Upper lobe of right lung (tissue), 1 donor: ENCODE measurements at regions not wholly inside any gene's neighbourhood (a gene's known extent, or its start where the extent isn't known, plus 50 kb on each side); places are given as distances from the start of the nearest gene placed in this dataset.

ENCODE experiments used
- ATAC-seq: fragments of 200-7000 bp; cut with Tn5 transposase; one replicate; pipeline ENCODE4 v1.9.1; 2020; ENCODE audit warnings: mild to moderate bottlenecking, moderate library complexity
- DNase-seq: peaks from one replicate; pipeline ENCODE4 v3.0.0-alpha.2; 2020
- H3K27ac ChIP-seq: fragments of 200-600 bp; one replicate; pipeline ENCODE4 v1.8.0; 2022
- H3K27me3 ChIP-seq: fragments of 200-600 bp; one replicate; pipeline ENCODE4 v1.8.0; 2022; ENCODE audit warnings: mild to moderate bottlenecking
- H3K36me3 ChIP-seq: fragments of 200-600 bp; one replicate; pipeline ENCODE4 v1.8.0; 2022
- H3K4me1 ChIP-seq: fragments of 200-600 bp; one replicate; pipeline ENCODE4 v1.8.0; 2022
- H3K4me3 ChIP-seq: fragments of 200-600 bp; one replicate; pipeline ENCODE4 v1.8.0; 2022; ENCODE audit warnings: mild to moderate bottlenecking
- H3K9me3 ChIP-seq: fragments of 200-600 bp; one replicate; pipeline ENCODE4 v1.8.0; 2022
- CTCF ChIP-seq: fragments of 200-600 bp; IDR thresholded peaks from one replicate; pipeline ENCODE4 v1.8.0; 2022; ENCODE audit warnings: antibody characterized with exemption
- intact Hi-C: fragments of 100-400 bp; cut with DNase I; formaldehyde crosslinking; loops from one replicate; pipeline ENCODE4 v1.11.0; 2022
- donor health status: DM: no; HTN: yes; CAD: no; lungs with severe emphysema.

GRCh38 chr16:85554889-85555718 lies 58.0 kb upstream of the GSE1 start:
- H3K4me1 ChIP-seq: peaks cover 30% of the 10 kb centered on the region
- peak; percentile 82 for DNase-seq
- H3K36me3 ChIP-seq: no peaks in the 10 kb centered on the region
- peak overlapping the region; percentile 87 for H3K4me3 ChIP-seq
- H3K9me3 ChIP-seq: no peaks in the 10 kb centered on the region
- intact Hi-C loops: no loop called here
- H3K27ac ChIP-seq: peak overlapping the region; percentile 95
- no peaks in the 10 kb centered on the region for H3K27me3 ChIP-seq
- no peak for TF ChIP-seq CTCF
- peak; percentile 22 for ATAC-seq

GRCh38 chr16:85555719-85556455 lies 57.2 kb upstream of the GSE1 start:
- no peak for ATAC-seq
- peaks cover 33% of the 10 kb centered on the region for H3K4me1 ChIP-seq
- no peaks in the 10 kb centered on the region for H3K9me3 ChIP-seq
- DNase-seq: peak; percentile 70
- no peaks in the 10 kb centered on the region for H3K36me3 ChIP-seq
- H3K4me3 ChIP-seq: peak overlapping the region; percentile 87
- TF ChIP-seq CTCF: no peak
- no peaks in the 10 kb centered on the region for H3K27me3 ChIP-seq
- peak overlapping the region; percentile 95 for H3K27ac ChIP-seq
- intact Hi-C loops: no loop called here

- H3K36me3 ChIP-seq: no peaks in the 10 kb centered on the region
- ATAC-seq: peak; percentile 23
- peaks cover 40% of the 10 kb centered on the region for H3K4me1 ChIP-seq
- peak overlapping the region; percentile 87 for H3K4me3 ChIP-seq
- no peaks in the 10 kb centered on the region for H3K27me3 ChIP-seq
- H3K9me3 ChIP-seq: no peaks in the 10 kb centered on the region
- intact Hi-C loops: no loop called here
- peak; percentile 88 for DNase-seq
- H3K27ac ChIP-seq: peak overlapping the region; percentile 95
- TF ChIP-seq CTCF: no peak
Measured at GRCh38 chr16:85556456-85557082, 56.6 kb upstream of the GSE1 start.

GRCh38 chr16:85557083-85557970 lies 55.8 kb upstream of the GSE1 start:
- Histone ChIP-seq H3K36me3 (no peaks in the 10 kb centered on the region), H3K4me1 (peaks cover 48% of the 10 kb centered on the region), H3K9me3 (no peaks in the 10 kb centered on the region), H3K27ac (peak overlapping the region; percentile 95), H3K27me3 (no peaks in the 10 kb centered on the region), H3K4me3 (peak overlapping the region; percentile 87)
- ATAC-seq: peak; percentile 1
- intact Hi-C loops: no loop called here
- peak; percentile 80 for DNase-seq
- TF ChIP-seq CTCF: no peak

- no peaks in the 10 kb centered on the region for H3K9me3 ChIP-seq
- TF ChIP-seq CTCF: no peak
- peaks cover 50% of the 10 kb centered on the region for H3K4me1 ChIP-seq
- intact Hi-C loops: no loop called here
- peak overlapping the region; percentile 95 for H3K27ac ChIP-seq
- H3K27me3 ChIP-seq: no peaks in the 10 kb centered on the region
- H3K4me3 ChIP-seq: peak overlapping the region; percentile 87
- peak; percentile 36 for ATAC-seq
- no peak for DNase-seq
- H3K36me3 ChIP-seq: no peaks in the 10 kb centered on the region
Measured at GRCh38 chr16:85557971-85558657, 55.0 kb upstream of the GSE1 start.
